HS-5 (cell line): ENCODE measurements at regions not wholly inside any gene's neighbourhood (a gene's known extent, or its start where the extent isn't known, plus 50 kb on each side); places are given as distances from the start of the nearest gene placed in this dataset.

Experiments used
- DNase-seq: peaks from one replicate; pipeline ENCODE4 v3.0.0-alpha.2; 2012; ENCODE audit warnings: low read depth

GRCh38 chr7:21092766-21093702, 306.3 kb upstream of the SP8 start:
- no peak for DNase-seq

- no peak for DNase-seq
Measured at GRCh38 chr7:21094589-21094988, 307.9 kb upstream of the SP8 start.

GRCh38 chr7:21099432-21099831, 312.7 kb upstream of the SP8 start:
- DNase-seq, result no peak

- DNase-seq, result no peak
Measured at GRCh38 chr7:21099955-21100354, 313.3 kb upstream of the SP8 start.

GRCh38 chr7:21101541-21101940, 314.9 kb upstream of the SP8 start:
- no peak for DNase-seq

- DNase-seq, result no peak
Measured at GRCh38 chr7:21103426-21104123, 316.9 kb upstream of the SP8 start.

GRCh38 chr7:21104124-21104500, 317.4 kb upstream of the SP8 start:
- no peak for DNase-seq

- peak; percentile 8 for DNase-seq
Measured at GRCh38 chr7:21106296-21106732, 319.6 kb upstream of the SP8 start.

GRCh38 chr7:21107101-21107500, 320.4 kb upstream of the SP8 start:
- no peak for DNase-seq

- DNase-seq, result no peak
Measured at GRCh38 chr7:21108182-21108581, 319.7 kb upstream of the SP4 start.

- DNase-seq, result no peak
Measured at GRCh38 chr7:21113609-21114415, 314.1 kb upstream of the SP4 start.

GRCh38 chr7:21123586-21123985, 304.3 kb upstream of the SP4 start:
- DNase-seq, result no peak

GRCh38 chr7:21125297-21125696, 302.6 kb upstream of the SP4 start:
- no peak for DNase-seq

GRCh38 chr7:21128062-21128817, 299.6 kb upstream of the SP4 start:
- DNase-seq, result no peak

GRCh38 chr7:21131897-21132296, 296.0 kb upstream of the SP4 start:
- no peak for DNase-seq

- DNase-seq, result no peak
Measured at GRCh38 chr7:21134631-21135030, 293.3 kb upstream of the SP4 start.

GRCh38 chr7:21135437-21135836, 292.4 kb upstream of the SP4 start:
- no peak for DNase-seq

- no peak for DNase-seq
Measured at GRCh38 chr7:21137640-21138039, 290.2 kb upstream of the SP4 start.

GRCh38 chr7:21140622-21141021, 287.3 kb upstream of the SP4 start:
- DNase-seq, result no peak

GRCh38 chr7:21141476-21141875, 286.4 kb upstream of the SP4 start:
- DNase-seq, result no peak

- DNase-seq, result no peak
Measured at GRCh38 chr7:21142081-21142480, 285.8 kb upstream of the SP4 start.
